ENCODE measurements at regions not wholly inside any gene's neighbourhood (a gene's known extent, or its start where the extent isn't known, plus 50 kb on each side); places are given as distances from the start of the nearest gene placed in this dataset.

DNA sequence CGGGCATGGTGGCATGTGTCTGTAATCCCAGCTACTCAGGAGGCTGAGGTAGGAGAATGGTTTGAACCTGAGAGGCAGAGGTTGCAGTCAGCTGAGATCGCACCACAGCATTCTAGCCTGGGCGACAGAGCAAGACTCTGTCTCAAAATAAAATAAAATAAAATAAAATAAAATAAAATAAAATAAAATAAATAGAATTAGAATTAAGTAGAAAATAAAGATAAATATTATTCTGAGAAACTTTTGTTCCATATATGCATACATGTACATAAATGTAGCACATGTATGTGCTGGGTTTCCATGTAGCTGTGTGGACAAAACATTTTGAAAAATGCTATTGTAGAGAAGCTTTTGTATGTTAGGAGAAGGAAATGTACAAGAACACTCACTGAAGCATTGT, 129.4 kb upstream of the VLDLR start:
- TF ChIP-seq, protein P1, sequence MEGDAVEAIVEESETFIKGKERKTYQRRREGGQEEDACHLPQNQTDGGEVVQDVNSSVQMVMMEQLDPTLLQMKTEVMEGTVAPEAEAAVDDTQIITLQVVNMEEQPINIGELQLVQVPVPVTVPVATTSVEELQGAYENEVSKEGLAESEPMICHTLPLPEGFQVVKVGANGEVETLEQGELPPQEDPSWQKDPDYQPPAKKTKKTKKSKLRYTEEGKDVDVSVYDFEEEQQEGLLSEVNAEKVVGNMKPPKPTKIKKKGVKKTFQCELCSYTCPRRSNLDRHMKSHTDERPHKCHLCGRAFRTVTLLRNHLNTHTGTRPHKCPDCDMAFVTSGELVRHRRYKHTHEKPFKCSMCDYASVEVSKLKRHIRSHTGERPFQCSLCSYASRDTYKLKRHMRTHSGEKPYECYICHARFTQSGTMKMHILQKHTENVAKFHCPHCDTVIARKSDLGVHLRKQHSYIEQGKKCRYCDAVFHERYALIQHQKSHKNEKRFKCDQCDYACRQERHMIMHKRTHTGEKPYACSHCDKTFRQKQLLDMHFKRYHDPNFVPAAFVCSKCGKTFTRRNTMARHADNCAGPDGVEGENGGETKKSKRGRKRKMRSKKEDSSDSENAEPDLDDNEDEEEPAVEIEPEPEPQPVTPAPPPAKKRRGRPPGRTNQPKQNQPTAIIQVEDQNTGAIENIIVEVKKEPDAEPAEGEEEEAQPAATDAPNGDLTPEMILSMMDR (IDR thresholded peaks at IDR 0.05): no peak
- TF ChIP-seq POLR2A (IDR thresholded peaks at IDR 0.05): no peak
